H9 (cell line): ENCODE measurements at regions not wholly inside any gene's neighbourhood (a gene's known extent, or its start where the extent isn't known, plus 50 kb on each side); places are given as distances from the start of the nearest gene placed in this dataset.

ENCODE experiments used
- DNase-seq: peaks from one replicate; pipeline ENCODE4 v3.0.0-alpha.2; 2017
- H2AFZ ChIP-seq: one replicate; pipeline ENCODE4 v1.6.1; 2013; ENCODE audit warnings: mild to moderate bottlenecking, low read length, control low read depth, moderate library complexity
- H2AK5ac ChIP-seq: 2 replicates; pipeline ENCODE4 v1.6.1; 2013; ENCODE audit warnings: low read length, control low read depth, mixed read lengths; ENCODE audit not compliant: insufficient read length
- H2BK120ac ChIP-seq: one replicate; pipeline ENCODE4 v1.6.1; 2013; ENCODE audit warnings: low read depth, mild to moderate bottlenecking, low read length, control low read depth, inconsistent platforms; ENCODE audit not compliant: poor library complexity, severe bottlenecking
- H2BK12ac ChIP-seq: 2 replicates; pipeline ENCODE4 v1.6.1; 2013; ENCODE audit warnings: low read length, control low read depth, mixed read lengths, low read depth; ENCODE audit not compliant: insufficient read length
- H2BK15ac ChIP-seq: 2 replicates; pipeline ENCODE4 v1.6.1; 2013; ENCODE audit warnings: low read depth, low read length, control low read depth
- H2BK20ac ChIP-seq: one replicate; pipeline ENCODE4 v1.6.1; 2013; ENCODE audit warnings: low read depth, mild to moderate bottlenecking, low read length, control low read depth, inconsistent platforms; ENCODE audit not compliant: poor library complexity, severe bottlenecking
- H2BK5ac ChIP-seq: 2 replicates; pipeline ENCODE4 v1.6.1; 2013; ENCODE audit warnings: low read length, control low read depth, mixed read lengths; ENCODE audit not compliant: insufficient read length
- H3K14ac ChIP-seq: 2 replicates; pipeline ENCODE4 v1.6.1; 2013; ENCODE audit warnings: low read length, control low read depth; ENCODE audit not compliant: insufficient read depth
- H3K18ac ChIP-seq: 2 replicates; pipeline ENCODE4 v1.6.1; 2013; ENCODE audit warnings: low read depth, mild to moderate bottlenecking, mixed read lengths, low read length, control low read depth; ENCODE audit not compliant: insufficient read length
- H3K23ac ChIP-seq: 2 replicates; pipeline ENCODE4 v1.6.1; 2013; ENCODE audit warnings: low read length, control low read depth, mixed read lengths, low read depth; ENCODE audit not compliant: insufficient read length
- H3K23me2 ChIP-seq: 2 replicates; pipeline ENCODE4 v1.6.1; 2013; ENCODE audit warnings: low read depth, mild to moderate bottlenecking, mixed read lengths, low read length, control low read depth; ENCODE audit not compliant: insufficient read length, poor library complexity, severe bottlenecking
- H3K27ac ChIP-seq: 2 replicates; pipeline ENCODE4 v1.5.1; 2013; ENCODE audit warnings: low read length, control low read depth, mixed read lengths, low read depth; ENCODE audit not compliant: insufficient read length
- H3K27me3 ChIP-seq: 2 replicates; pipeline ENCODE4 v1.6.1; 2013; ENCODE audit warnings: low read length, control low read depth, inconsistent platforms; ENCODE audit not compliant: insufficient read depth
- H3K4ac ChIP-seq: 2 replicates; pipeline ENCODE4 v1.6.1; 2013; ENCODE audit warnings: low read depth, mild to moderate bottlenecking, control low read depth, inconsistent platforms, low read length, moderate library complexity
- H3K4me1 ChIP-seq: 2 replicates; pipeline ENCODE4 v1.6.1; 2013; ENCODE audit warnings: low read length, control low read depth, inconsistent platforms; ENCODE audit not compliant: insufficient read depth
- H3K4me2 ChIP-seq: 2 replicates; pipeline ENCODE4 v1.6.1; 2013; ENCODE audit warnings: low read length, control low read depth, mixed read lengths; ENCODE audit not compliant: insufficient read length, insufficient read depth
- H3K56ac ChIP-seq: 2 replicates; pipeline ENCODE4 v1.6.1; 2013; ENCODE audit warnings: low read depth, mild to moderate bottlenecking, mixed read lengths, low read length, control low read depth; ENCODE audit not compliant: insufficient read length
- H3K79me1 ChIP-seq: 2 replicates; pipeline ENCODE4 v1.6.1; 2013; ENCODE audit warnings: low read depth, mild to moderate bottlenecking, moderate library complexity, low read length, control low read depth, inconsistent platforms; ENCODE audit not compliant: insufficient read depth, poor library complexity, severe bottlenecking
- H3K79me2 ChIP-seq: 2 replicates; pipeline ENCODE4 v1.6.1; 2013; ENCODE audit warnings: low read length, control low read depth, inconsistent platforms; ENCODE audit not compliant: insufficient read depth
- H3K9ac ChIP-seq: 2 replicates; pipeline ENCODE4 v1.6.1; 2013; ENCODE audit warnings: low read length, control low read depth, mixed read lengths; ENCODE audit not compliant: insufficient read length; ENCODE audit errors: extremely low read depth
- H3K9me3 ChIP-seq: one replicate; pipeline ENCODE4 v1.6.1; 2013; ENCODE audit warnings: low read depth, low read length, inconsistent platforms; ENCODE audit not compliant: control insufficient read depth
- H3T11ph ChIP-seq: one replicate; pipeline ENCODE4 v1.6.1; 2013; ENCODE audit warnings: mild to moderate bottlenecking, low read length, control low read depth, inconsistent platforms
- H4K20me1 ChIP-seq: one replicate; pipeline ENCODE4 v1.6.1; 2013; ENCODE audit not compliant: control insufficient read depth, insufficient read length, insufficient read depth
- H4K5ac ChIP-seq: 2 replicates; pipeline ENCODE4 v1.6.1; 2013; ENCODE audit warnings: low read depth, mild to moderate bottlenecking, mixed read lengths, low read length, control low read depth; ENCODE audit not compliant: insufficient read length
- H4K8ac ChIP-seq: replicated peaks from 2 replicates; pipeline ENCODE4 v1.6.1; 2013; ENCODE audit warnings: low read length, control low read depth, mixed read lengths, low read depth; ENCODE audit not compliant: insufficient read length
- H4K91ac ChIP-seq: 2 replicates; pipeline ENCODE4 v1.6.1; 2013; ENCODE audit warnings: low read depth, mild to moderate bottlenecking, moderate library complexity, mixed read lengths, low read length, control low read depth; ENCODE audit not compliant: insufficient read length
- H3K27ac Mint-ChIP-seq, 3 experiments: 2 replicates in 2 of 3; 3 replicates in 1 of 3; pipeline ENCODE4 v1.8.0; 2020 to 2021; ENCODE audit warnings: mixed read lengths in 3 of 3, mild to moderate bottlenecking in 1 of 3, moderate library complexity in 1 of 3
- H3K27me3 Mint-ChIP-seq: 2 replicates; pipeline ENCODE4 v1.8.0; 2021; ENCODE audit warnings: low read depth, mild to moderate bottlenecking, moderate library complexity, mixed read lengths
- H3K36me3 Mint-ChIP-seq, 3 experiments: 2 replicates in 2 of 3; 3 replicates in 1 of 3; pipeline ENCODE4 v1.8.0; 2020 to 2021; ENCODE audit warnings: low read depth in 3 of 3, mixed read lengths in 3 of 3; ENCODE audit not compliant: insufficient read depth in 1 of 3
- H3K4me1 Mint-ChIP-seq, 2 experiments: 2 replicates each; pipeline ENCODE4 v1.8.0; 2020; ENCODE audit warnings: mixed read lengths in 2 of 2
- H3K4me3 Mint-ChIP-seq, 2 experiments: 2 replicates in 1 of 2; 3 replicates in 1 of 2; pipeline ENCODE4 v1.8.0; 2020 to 2021; ENCODE audit warnings: mild to moderate bottlenecking in 2 of 2, mixed read lengths in 2 of 2, moderate library complexity in 1 of 2
- H3K9me3 Mint-ChIP-seq, 2 experiments: 2 replicates in 1 of 2; 3 replicates in 1 of 2; pipeline ENCODE4 v1.8.0; 2020; ENCODE audit warnings: mild to moderate bottlenecking in 2 of 2, mixed read lengths in 2 of 2, moderate library complexity in 1 of 2
- CTCF ChIP-seq: fragments of 200-600 bp; sonication (generic); conservative IDR thresholded peaks from 3 replicates; pipeline ENCODE4 v1.8.0; 2021; ENCODE audit warnings: antibody characterized with exemption, mild to moderate bottlenecking
- WGBS: extraction: QIAGEN DNeasy Blood & Tissue Kit; methylation state at CpG from one replicate; pipeline ENCODE4 v1.1.7; 2013; ENCODE audit warnings: missing lambda C conversion rate, low lambda C conversion rate, mixed read lengths; ENCODE audit not compliant: insufficient read length; ENCODE audit errors: extremely low coverage; 5-methylcytosine and 5-hydroxymethylcytosine counted together

- DNase-seq, result no peak
- Mint-ChIP-seq H3K4me3 (no peak overlapping the region), H3K4me1 (no peaks in the 10 kb centered on the region; a peak in 1 of 4 replicates), H3K27ac (no peak overlapping the region), H3K36me3 (peaks cover 6 to 26% (median 7%) of the 10 kb centered on the region in 3 experiments), H3K9me3 (peaks cover 24 to 26% of the 10 kb centered on the region in 2 experiments), H3K27me3 (no peaks in the 10 kb centered on the region)
- Histone ChIP-seq H2BK15ac (no peak overlapping the region), H2BK5ac (no peak overlapping the region), H3K9me3 (no peaks in the 10 kb centered on the region), H3K27me3 (no peaks in the 10 kb centered on the region), H3K79me2 (no peaks in the 10 kb centered on the region), H3K4me1 (no peaks in the 10 kb centered on the region), H4K8ac (no peak overlapping the region), H3K4ac (no peak overlapping the region), H3K23ac (no peak overlapping the region), H2AK5ac (no peak overlapping the region), H3K79me1 (no peaks in the 10 kb centered on the region), H2AFZ (no peak overlapping the region), H4K91ac (no peak overlapping the region), H4K20me1 (no peaks in the 10 kb centered on the region), H3K4me2 (no peak overlapping the region), H2BK20ac (no peak overlapping the region), H2BK120ac (no peak overlapping the region), H3T11ph (no peak overlapping the region), H2BK12ac (no peak overlapping the region), H3K56ac (no peak overlapping the region), H3K27ac (no peak overlapping the region), H3K9ac (no peak overlapping the region), H3K23me2 (no peaks in the 10 kb centered on the region), H3K14ac (no peak overlapping the region), H3K18ac (no peak overlapping the region), H4K5ac (no peak overlapping the region)
- no CpG with 5 or more reads among the region's 1 CpG for WGBS
- peak; percentile 77 for TF ChIP-seq CTCF
Observed at GRCh38 chr1:95916616-95917015, 682.6 kb downstream of the RWDD3 start.
